T-helper 1 cell treated with Interleukin-12 subunit alpha and Interleukin-12 subunit beta and Interleukin-4 antibody, amounts not matched to agents 30 ng/mL and 1 ng/mL, for 36 hours (primary cell): ENCODE measurements at regions not wholly inside any gene's neighbourhood (a gene's known extent, or its start where the extent isn't known, plus 50 kb on each side); places are given as distances from the start of the nearest gene placed in this dataset.
"Not testable (repeated sequence)": the region's sequence is repeated elsewhere in the genome, so short reads cannot be mapped to it uniquely, and the experiment has no call there.

ENCODE experiments used
- intact Hi-C: fragments of 100-400 bp; cut with micrococcal nuclease; formaldehyde crosslinking; loops from one replicate; pipeline ENCODE4 v1.15.1; 2024

- intact Hi-C loops: no loop called here
Measured at GRCh38 chr13:111411919-111412650, 91.6 kb downstream of the TEX29 start.

- intact Hi-C loops: no loop called here
Measured at GRCh38 chr13:111413407-111414187, 93.2 kb downstream of the TEX29 start.

- intact Hi-C loops: no loop called here
Measured at GRCh38 chr13:111414341-111414740, 93.9 kb downstream of the TEX29 start.

- intact Hi-C loops: no loop called here
Measured at GRCh38 chr13:111415246-111415645, 94.8 kb downstream of the TEX29 start.

GRCh38 chr13:111415765-111416164, 95.3 kb downstream of the TEX29 start:
- intact Hi-C loops: no loop called here

- intact Hi-C loops: no loop called here
Measured at GRCh38 chr13:111418101-111418500, 97.7 kb downstream of the TEX29 start.

- intact Hi-C loops: no loop called here
Measured at GRCh38 chr13:111420113-111420876, 99.9 kb downstream of the TEX29 start.

- intact Hi-C loops: no loop called here
Measured at GRCh38 chr13:111421216-111421615, 100.8 kb downstream of the TEX29 start.

- intact Hi-C loops: no loop called here
Measured at GRCh38 chr13:111422348-111422747, 101.9 kb downstream of the TEX29 start.

- intact Hi-C loops: no loop called here
Measured at GRCh38 chr13:111423168-111423785, 102.8 kb downstream of the TEX29 start.

GRCh38 chr13:111424134-111424533, 103.7 kb downstream of the TEX29 start:
- intact Hi-C loops: no loop called here

- intact Hi-C loops: no loop called here
Measured at GRCh38 chr13:111425326-111425725, 104.9 kb downstream of the TEX29 start.

GRCh38 chr13:111429064-111429558, 108.7 kb downstream of the TEX29 start:
- intact Hi-C loops: no loop called here

GRCh38 chr13:111431206-111431605, 110.8 kb downstream of the TEX29 start:
- intact Hi-C loops: no loop called here

- intact Hi-C loops: no loop called here
Measured at GRCh38 chr13:111434578-111435159, 114.2 kb downstream of the TEX29 start.

- intact Hi-C loops: no loop called here
Measured at GRCh38 chr13:111436446-111436845, 116.0 kb downstream of the TEX29 start.

- intact Hi-C loops: no loop called here
Measured at GRCh38 chr13:111437417-111437816, 117.0 kb downstream of the TEX29 start.

- intact Hi-C loops: no loop called here
Measured at GRCh38 chr13:111437856-111438547, 117.6 kb downstream of the TEX29 start.

- intact Hi-C loops: not testable (repeated sequence)
Measured at GRCh38 chr13:111440492-111440891, 120.0 kb downstream of the TEX29 start.

- intact Hi-C loops: no loop called here
Measured at GRCh38 chr13:111443981-111444380, 123.5 kb downstream of the TEX29 start.
